DMS79 (cell line): ENCODE measurements at regions not wholly inside any gene's neighbourhood (a gene's known extent, or its start where the extent isn't known, plus 50 kb on each side); places are given as distances from the start of the nearest gene placed in this dataset.
"Not testable (repeated sequence)": the region's sequence is repeated elsewhere in the genome, so short reads cannot be mapped to it uniquely, and the experiment has no call there.

Experiments
- DNase-seq: peaks from one replicate; lab custom pipeline; 2025; lab: John Stamatoyannopoulos, UW

DNA sequence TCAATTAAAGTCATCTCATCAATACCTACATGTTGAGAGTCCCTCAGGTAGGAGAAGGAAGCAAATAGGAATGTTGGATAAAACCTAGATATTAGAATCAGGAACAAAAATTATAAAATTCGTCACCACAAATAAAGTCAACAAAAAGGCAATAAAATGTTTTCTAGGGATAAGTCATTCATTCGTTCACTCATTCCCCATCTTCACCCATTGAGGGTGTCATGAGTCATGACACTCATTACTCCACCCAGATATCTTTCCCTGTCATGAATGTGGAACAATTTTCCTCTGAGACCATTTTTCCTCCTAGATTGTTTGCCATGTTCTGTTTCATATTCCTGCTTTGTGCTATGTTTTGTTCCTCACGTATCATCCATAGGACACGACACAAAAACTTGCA is 50.9 kb upstream of the OLIG3 start:
- DNase-seq: no peak

GRCh38 chr6:137547186-137547585 is 53.0 kb upstream of the OLIG3 start:
- no peak for DNase-seq

DNA sequence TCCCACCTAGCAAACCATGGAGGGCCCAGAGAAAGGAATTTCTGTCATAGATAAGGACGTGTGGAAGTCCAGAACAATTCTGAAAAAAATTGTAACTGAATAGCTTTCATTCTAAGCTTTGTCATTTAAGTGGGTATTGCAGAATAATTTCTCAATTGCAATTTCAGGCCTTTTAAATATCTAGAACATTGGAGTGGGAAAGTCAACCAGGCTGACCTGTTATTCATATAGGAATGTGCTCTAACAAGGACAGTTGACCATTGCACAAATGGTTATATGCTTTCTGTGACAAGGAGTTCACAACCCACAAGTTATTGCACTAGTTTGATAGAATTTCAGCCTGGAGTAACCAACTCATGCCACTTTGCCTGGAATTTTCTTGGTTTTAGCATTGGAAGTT is 53.4 kb upstream of the OLIG3 start:
- no peak for DNase-seq

DNA sequence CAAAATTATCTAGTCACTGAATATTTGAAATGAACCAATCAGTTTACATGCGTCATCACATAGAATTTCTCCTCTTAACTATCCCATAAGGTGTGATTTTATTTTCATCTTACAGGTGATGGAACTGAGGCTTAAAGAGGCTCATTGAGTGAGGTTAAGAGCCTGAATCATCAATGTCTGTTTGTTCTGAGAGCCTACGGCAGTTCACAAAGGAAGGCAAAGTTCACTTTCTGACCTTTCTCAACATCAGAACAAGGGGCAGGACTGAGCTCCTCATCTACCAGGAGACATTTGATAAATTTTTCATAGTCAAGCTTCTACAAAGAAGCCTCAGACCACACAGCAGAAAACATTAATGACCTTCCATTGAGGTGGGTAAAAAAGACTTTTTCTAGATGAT is 54.9 kb upstream of the OLIG3 start:
- DNase-seq: no peak

DNA sequence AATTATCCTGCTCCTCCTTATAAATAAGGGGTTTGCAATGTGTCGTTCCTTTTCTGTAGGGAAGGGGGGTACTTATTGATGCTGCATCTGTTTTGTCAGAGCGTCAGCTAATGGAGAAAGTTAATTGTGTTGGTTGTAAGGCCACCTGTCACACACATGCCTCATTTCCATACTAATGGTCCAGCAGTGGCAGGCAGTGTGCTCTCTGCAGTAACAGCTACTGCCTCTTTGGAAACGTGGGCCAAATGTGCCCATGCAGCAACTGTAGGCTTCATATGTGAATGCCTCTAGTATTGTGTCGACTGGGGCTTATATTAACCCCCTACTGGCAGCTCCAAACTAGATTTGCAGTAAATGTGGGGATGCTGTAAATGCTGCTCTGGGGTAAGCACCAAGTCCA is 56.3 kb upstream of the OLIG3 start:
- DNase-seq: no peak

- DNase-seq: no peak
Measured at GRCh38 chr6:137552146-137552545, 58.0 kb upstream of the OLIG3 start.

DNA sequence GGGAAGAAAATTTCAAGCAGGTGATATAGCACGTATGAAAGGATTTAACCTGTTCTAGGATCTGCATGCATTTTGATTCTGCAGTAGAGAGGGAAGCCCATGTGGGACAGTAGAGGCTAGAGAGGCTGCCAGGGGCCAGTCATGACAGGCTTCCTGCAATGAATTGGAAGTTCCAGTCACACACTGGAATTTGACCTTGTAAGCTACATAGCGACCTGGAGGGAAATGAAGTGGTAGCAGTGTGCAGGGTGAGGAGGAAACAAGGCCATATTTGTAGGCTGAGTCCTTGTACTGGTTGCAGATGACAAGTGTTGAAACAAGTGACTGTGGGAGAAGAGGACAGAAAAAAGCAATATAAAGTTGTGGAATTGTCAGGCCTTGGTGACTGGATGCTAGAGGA is 58.6 kb upstream of the OLIG3 start:
- DNase-seq: no peak

DNA sequence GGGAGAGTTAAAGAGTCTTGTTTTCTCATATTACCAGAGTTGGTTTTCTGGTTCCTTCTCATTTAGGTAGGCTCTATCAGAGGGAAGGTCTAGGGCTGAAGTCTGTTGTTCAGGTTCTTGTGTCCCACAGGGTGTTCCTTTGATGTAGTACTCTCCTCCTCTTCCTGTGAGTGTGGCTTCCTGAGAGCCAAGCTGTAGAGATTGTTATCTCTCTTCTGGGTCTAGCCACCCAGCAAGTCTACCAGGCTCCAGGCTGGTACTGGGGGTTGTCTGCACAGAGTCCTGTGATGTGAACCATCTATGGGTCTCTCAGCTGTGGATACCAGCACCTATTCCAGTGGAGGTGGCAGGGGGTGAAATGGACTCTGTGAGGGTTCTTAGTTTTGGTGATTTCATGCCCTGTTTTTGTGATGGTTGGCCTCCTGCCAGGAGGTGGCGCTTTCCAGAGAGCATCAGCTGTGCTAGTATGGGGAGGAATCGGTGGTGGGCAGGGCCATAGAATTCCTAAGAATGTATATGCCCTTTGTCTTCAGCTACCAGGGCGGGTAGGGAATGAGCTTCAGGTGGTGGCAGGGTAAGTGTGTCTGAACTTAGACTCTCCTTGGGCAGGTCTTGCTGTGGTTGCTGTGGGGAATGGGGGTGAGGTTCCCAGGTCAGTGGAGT is 65.5 kb upstream of the OLIG3 start:
- DNase-seq: not testable (repeated sequence)

DNA sequence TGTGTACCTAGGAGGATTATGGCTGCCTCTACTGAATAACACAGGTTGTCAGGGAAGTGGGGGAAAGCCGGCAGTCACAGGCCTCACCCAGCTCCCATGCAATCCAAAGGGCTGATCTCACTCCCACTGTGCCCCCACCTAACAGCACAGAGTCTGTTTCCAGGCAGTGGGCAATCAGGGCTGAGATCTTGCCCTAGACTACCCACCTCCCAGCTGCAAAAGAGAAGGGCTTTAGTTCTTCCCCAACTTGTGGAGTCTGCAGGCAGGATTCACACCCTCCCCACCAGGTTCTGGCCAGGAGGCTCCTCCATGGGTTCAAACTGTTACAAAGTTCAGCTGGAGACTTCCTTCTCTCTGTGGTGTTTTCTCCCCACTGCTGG is 66.0 kb upstream of the OLIG3 start:
- no peak for DNase-seq

DNA sequence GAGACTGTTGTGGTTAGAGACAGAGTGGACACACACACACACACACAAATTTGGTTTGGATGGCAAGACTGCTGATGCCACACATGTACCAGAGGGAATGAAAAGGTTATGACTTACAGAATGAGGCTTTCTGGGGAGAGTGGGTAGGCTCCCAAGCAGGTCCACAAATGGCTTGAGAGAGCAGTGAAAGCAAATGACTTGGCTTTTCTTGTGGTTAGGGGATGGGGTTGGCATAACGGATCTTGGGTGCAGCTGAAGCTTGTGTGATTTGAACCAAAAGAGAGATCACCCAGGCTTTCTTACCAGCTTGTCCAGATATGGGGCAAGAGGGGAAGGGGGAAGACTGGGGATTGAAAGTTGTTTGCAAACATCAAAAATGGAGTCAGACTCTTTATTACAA is 73.9 kb upstream of the OLIG3 start:
- DNase-seq: no peak

DNA sequence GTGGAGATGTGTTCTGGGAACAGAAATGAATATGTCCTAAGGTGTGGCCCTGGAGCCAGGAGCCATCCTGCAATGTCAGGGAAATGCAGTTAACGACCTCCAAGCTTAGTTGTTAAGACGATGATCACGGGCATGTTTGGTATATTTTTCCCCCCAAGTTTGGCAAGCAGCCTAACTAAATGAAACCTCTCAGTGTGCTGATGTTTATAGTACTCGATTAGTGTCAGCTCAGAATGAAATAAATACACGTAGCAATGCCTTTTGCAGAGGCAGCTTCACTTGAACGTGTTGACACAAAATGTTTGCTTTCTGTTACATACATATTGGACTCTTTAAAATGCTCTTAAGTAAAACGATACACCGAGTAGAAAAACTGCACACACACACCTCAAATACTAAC is 76.2 kb upstream of the OLIG3 start:
- no peak for DNase-seq

DNA sequence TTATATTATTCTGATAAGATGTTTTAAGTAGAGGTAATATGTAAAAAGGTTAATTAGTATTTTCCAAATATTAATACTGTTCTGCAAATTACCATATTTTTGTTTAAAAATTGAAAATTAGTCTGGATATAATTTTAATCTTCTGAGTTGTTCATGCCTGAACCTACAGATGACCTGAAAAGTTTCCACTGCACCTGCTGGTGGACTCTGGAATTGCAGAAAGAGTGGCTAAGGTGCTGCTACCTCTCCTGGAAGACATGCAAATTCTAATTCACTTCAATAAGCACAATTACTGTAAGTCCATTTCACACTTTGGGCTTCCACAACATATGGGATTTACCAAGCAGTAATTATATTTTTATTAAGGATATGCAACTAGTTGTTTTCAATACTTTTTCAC is 77.7 kb upstream of the OLIG3 start:
- no peak for DNase-seq

DNA sequence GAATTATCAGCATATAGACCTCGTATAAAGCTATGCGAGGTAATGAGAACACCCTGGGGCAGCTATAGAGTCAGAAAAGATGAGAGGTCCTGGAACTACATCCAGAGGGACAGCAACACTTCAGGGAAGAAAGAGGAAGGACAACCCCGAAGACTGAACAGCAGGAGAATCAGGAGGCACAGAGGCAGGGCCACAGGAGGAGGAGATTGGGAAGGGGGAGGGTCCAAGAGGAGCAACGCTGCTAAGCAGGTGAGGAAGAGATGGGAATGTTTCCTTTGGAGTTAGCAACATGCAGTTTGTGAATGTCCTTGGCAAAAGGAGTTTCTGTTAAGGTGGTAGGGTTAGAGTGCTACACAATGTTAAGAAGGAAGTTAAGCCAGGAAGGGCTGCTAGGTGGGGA is 79.5 kb upstream of the OLIG3 start:
- no peak for DNase-seq

DNA sequence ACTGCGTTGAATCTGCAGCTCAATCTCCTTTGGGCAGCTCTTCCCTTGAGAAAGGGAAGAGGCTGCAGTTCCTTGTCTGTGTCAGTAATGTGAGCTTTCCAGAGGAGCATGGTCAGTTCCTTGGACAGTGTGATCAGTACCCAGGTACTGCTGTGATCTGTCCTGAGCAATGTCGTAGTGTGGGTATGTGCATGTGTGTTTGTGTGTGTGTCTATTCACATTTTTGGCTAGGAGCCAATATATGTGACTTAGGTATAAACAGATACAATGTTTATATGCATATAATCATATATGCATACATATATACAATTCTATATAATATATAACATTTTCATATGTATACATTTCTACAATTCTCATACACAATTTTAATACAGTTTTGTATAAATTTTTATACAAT is 85.4 kb upstream of the OLIG3 start:
- no peak for DNase-seq

GRCh38 chr6:137581019-137581707 is 87.0 kb upstream of the OLIG3 start:
- DNase-seq: no peak

DNA sequence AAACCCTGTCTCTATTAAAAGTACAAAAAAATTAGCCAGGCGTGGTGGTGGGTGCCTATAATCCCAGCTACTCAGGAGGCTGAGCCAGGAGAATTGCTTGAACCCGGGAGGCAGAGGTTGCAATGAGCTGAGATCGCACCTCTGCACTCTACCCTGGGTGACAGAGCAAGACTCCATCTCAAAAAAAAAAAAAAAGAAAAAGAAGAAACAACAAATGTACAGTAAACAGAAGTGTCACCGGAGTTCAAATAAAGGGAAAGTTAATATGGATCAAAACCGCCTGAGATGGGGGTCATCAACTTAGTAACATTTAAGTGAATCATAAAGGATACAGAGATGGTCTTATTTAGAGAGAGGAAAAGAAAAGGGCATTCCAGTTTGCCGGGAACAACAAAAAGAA is 89.3 kb upstream of the OLIG3 start:
- not testable (repeated sequence) for DNase-seq

DNA sequence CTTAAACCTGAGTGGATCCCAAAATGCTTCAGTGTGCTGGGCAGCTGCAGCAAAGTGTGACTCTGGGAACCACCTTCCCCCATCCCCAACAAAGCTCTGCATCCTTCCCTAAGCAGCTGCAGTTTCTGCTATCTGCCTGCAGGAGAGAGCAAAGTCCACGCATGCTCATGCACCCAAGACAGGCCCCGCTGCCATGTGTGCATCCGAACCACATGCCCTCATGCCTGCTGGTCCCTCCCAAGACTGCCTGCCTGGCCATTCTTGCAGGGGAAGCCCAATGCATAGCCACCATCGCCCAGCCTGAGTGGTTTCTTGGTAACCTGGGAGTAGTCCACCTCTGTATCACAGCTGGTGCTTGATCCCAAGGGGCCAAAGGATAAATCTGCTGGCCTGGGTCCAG is 94.3 kb upstream of the OLIG3 start:
- DNase-seq: no peak

DNA sequence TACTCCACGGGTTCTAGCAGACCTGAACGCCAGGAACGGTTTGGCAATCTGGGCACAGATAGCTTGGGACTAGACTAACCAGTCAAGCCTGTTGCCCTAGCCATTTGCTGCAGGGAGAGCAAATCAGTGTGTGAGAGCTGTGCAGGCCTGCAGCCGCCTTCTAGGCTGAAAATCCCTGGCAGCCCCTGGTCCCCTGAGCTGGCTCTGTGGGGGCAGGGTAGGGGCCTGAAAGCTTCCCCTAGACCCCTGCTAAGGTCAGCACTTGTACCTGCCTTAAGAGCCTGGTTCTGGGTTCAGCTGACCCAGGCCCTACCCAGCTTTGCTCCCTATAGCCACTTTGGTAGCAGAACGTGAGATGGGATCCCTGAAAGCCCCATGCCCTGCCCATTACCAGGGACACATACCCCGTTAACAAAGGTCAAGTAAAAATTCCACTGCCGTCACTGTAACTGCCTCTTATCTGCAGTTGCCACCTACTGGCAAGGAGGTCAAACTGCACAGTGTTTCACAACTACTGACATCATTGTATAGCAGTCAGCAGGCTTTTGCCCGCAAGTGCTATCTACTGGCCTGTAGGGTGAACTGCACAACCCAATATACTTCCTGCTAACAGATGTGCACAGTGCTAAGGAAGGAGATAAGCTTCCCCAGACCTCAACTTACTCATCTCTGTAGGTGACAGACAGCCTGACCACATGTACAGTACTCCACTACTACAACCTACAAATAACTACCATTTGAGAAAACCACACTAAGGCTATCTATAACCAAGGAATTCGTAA is 95.1 kb upstream of the OLIG3 start:
- DNase-seq: no peak

GRCh38 chr6:137590684-137591083 is 96.5 kb upstream of the OLIG3 start:
- no peak for DNase-seq

GRCh38 chr6:137601471-137601870 is 107.3 kb upstream of the OLIG3 start:
- no peak for DNase-seq

DNA sequence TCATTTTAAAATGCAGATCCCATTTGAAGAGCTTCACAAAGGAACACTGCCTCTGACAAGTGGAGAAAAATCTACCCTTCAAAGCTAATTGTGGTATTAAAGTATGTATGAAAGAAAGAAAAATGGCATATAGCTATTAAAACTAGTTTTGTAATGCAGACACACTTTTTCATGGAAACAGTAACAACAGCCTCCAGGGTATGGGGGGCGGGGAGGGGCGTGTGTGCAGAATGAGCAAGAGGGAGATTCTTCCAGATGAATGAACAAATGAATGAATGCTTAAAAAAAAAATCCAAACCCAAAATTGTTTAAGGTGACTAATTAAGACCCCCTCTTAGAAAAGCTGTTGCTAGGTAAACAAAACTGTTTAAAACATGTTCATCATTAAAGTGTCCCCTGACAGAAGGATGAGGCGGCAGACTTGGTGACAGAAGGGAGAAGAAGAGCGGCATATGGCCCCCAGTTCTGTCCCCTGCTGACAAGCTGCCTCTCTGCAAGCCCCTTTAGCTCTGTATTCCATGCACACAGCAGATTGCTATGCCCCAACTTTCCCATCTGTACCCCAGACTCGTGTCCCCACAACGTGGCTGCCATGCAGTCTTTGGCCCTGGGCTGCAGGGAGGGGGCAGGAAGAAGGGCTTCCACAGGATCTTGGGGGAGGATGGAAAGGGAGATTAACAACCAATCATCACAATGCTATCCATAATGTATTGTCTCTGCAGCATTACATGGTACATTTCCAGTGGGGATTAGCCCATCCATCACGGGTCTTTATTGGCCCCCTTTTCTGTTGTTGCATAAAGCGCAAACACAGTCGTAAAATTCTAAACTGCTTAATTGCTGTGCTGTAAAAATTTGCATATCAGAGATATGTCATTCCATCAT is 108.4 kb upstream of the OLIG3 start:
- no peak for DNase-seq

DNA sequence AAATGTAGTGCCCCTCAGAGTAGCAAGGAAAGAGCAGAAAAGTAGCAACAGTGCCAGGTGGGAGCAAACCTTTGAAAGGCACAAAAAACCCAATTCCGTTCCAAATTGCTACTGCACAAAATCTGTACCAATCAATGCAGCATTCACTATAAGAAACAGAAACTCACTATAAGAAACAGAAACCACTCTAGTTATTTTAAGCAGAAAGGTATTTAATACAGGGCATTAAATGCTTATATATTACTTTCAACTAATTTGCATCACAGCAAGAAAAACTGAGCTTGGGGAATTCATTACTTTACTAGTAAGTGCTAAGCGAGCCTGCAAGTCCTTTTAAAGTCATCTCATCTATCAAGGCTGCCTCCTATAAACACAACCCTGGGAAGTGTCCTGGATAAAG is 116.5 kb upstream of the OLIG3 start:
- no peak for DNase-seq
